NCI-H1436 (cell line): ENCODE measurements at regions not wholly inside any gene's neighbourhood (a gene's known extent, or its start where the extent isn't known, plus 50 kb on each side); places are given as distances from the start of the nearest gene placed in this dataset.

Source experiments
- DNase-seq: peaks from one replicate; lab custom pipeline; 2025; lab: John Stamatoyannopoulos, UW

DNA sequence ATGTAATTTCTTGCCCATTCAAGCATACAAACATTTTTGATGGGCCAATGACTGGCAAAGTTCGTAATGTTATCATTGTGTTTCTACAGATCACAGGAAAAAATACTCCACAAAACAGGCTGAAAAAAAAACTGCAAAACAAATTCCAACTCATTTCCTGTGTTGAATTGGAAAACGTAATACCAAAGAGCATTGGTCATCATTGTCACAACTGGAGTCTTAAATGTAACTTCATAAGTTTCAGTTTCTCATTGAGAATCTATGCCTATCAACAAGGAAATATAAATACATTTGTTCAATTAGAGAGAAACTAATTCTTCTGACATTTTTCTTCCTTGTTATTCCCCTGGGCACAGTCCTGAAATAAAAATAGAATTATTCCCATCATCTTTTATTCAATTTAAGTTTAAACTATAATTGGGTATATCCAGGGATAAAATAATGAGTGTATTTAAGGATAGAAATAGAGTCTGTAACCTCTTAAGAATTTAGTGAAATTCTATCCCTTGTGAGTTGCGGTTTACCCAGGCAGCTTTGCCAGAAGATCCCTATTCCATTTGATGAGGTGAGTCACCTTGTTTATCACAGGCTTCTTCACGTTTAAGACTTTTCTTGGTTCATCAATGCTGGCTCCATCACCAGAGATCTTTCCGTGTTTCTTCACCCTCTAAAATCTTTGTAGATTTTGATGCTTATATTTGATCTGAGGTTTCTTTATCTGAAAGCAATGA, 112.7 kb upstream of the ITGA1 start:
- DNase-seq = no peak

DNA sequence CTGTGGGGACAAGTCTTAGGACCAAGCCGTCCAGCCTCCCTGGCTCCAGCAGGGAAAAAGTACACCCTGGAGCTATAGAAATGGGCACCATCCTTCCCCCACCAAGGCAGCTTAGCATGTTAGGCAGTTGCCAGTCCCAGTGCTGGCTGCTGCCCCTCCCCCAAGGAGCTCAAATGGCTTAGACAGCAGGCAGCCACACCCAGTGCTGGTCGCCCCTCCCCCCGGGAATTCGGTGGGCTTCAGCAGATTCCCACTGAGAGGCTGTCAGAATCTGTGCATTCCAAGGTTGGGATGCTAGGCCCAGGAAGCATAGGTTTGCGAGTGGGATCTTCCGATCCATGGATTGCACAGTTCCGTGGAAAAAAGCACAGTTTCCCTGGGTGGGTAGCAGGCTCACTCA, 105.2 kb upstream of the ITGA1 start:
- DNase-seq = no peak

DNA sequence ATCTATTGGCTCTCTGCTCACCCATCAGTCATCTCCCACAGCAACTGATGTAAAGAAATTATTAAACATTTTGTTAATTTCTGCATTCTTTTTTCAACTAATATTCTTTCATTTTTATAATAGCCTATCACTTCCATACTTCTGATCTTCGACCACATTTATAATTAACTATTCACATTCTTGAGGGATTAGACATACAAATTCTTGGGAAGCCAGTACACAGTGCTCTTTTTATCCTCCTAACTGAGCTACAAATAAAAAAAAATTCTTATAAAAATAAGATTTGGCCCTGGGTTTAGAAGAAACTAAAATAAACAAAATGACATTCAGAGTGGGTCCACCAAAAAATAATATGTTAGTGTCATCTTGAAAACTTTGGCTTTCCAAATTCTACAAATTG, 103.7 kb upstream of the ITGA1 start:
- no peak for DNase-seq

DNA sequence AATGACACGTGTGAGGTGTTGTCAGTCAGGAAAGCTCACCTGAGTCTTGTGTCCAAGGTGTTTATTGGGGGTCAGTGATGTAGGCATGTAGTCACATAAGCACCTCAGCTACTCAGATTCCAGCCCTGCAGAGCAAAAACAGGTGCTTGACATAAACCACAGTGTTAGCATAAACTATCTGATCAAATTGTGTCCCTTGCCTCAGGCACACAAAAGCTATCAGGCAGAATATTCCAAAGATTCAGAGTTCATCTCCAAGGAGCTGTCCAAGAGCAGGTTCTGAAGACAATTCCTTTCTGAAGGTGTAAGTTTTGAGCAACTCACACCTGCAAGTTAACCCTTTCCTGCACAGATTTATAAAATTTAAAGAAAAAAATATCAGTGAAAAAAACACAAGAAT, 102.2 kb upstream of the ITGA1 start:
- no peak for DNase-seq

DNA sequence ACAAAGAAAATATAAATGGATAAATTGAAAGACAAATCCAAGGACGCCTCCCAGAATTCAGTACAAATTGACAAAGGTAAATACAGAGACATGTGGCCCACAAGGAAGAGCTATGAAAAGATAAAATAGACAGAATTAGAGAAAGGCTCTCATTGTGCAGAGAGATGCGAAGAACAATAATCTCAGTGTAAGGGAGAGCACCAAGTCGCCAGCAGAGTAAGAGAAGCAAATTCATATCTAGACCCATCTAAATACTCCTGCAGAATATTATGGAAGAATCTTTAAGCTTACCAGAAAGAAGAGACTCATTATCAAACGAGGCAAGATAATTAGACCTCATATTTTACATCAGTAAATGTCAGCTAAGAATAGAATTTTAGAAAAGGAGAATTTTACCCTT, 101.7 kb upstream of the ITGA1 start:
- no peak for DNase-seq

DNA sequence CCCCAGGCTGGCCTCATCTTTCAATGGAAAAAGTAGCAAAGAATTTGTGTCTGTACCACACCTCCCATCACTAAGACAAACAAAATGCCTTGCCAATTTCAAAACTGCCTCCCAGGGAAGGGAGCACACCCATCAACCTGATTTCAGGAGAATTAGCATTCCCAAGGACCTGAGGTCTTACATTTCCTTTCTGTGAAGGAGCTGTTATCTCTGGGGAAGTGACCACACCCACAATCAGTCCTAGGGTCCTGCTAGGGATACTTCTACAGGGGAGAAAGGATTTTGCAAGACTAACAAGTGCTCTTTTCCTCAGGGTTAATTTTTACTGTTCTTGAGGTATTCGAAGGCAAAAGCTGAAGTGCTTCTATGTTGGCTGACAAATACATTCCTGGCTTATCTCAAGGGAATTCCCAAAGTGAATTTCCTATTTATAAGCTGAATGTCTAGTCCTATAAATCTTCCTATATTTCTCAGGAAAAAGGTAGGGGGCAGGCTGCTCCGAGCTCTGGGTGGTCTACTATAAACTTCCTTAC, 97.4 kb upstream of the ITGA1 start:
- no peak for DNase-seq

DNA sequence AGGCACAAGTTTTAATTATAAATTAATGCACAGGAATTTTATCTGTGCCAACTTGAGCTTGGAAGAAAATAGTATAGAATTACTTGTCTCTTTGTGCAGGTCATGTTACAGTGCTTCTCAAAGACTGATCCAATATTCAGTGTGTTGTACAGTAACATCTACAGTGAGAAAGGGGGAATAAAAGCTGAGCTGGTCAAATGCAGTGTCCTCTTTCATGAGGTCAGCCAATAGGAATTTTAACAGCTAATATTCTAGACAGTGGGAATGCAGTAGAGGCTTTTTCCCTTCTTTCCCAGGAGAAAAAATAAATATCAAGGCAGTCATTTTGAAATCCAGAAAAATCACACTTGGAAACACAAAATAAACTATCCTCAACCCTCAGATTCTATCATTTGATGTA, 95.7 kb upstream of the ITGA1 start:
- no peak for DNase-seq

DNA sequence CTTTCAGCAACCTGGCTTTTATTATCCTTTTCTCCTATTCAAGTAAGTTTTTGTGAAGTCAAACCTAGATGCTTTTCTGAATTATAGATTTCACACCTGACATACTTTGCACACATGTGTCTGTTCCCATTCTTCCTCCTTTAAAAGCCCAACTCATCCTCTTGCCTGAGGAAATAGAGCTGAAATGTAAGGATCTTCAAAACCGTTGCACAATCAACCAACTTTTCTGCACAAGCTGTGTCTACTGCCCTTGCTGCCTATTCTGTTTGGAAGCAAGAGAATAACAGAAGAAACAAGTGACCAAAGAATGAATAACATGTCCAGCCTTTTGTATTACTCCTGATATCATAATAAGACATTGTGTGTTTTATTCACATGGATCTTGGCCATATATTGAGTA, 95.1 kb upstream of the ITGA1 start:
- DNase-seq = no peak

DNA sequence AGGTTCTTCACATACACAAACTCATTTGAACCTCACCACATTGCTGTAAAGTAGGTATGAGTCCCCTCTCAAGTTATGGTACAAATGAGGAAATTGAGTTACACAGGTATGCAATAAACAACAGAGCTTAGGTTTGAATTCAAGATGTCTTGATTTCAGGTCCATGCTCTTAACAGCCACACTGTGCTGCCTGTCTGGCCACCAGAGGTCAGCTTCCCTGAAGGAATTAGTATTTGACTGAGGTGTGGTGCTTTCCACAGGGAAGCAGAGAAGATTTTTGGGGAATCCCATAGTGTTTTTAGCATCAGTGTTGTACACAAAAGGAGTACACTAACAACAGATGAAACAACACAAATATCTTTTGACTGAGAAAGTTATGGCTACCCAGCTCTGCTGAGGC, 94.4 kb upstream of the ITGA1 start:
- DNase-seq = no peak

DNA sequence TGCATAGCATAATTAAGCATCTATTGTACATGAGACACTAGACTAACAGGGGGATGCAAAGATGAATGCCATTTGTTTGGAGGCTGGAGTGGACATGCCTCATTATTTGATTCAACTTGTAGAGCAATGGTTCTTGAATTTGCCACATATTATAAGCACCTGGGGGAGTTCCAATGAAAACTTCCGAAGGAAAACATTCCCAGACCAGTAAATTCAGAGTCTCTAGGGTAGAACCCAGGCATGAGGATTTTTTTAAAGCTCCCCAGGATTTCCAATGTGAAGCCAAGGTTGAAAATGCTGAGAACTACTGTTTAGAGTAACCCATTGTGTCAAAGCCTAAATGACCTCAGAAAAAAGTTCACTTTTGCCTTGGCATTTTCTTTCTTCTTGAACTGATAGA, 93.9 kb upstream of the ITGA1 start:
- DNase-seq = no peak

DNA sequence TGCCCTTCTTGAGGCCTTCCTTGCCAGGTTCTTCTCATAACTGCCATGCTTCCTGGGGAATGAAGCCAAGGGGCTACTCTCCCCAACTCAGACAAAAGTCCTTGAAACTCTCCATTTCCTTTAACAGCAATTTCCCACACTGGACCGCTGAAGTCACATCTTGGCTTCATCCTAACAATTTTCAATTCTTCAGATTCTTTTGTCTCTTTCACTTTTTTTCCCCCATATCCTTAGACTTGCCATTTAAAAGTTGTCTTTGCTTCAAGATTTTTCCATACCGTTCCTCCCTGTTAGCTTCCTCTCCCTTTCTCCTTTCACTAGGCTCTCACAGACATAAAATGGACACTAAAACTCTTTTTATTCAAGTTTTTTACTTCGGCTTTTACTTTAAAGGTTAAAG, 93.1 kb upstream of the ITGA1 start:
- DNase-seq = no peak

DNA sequence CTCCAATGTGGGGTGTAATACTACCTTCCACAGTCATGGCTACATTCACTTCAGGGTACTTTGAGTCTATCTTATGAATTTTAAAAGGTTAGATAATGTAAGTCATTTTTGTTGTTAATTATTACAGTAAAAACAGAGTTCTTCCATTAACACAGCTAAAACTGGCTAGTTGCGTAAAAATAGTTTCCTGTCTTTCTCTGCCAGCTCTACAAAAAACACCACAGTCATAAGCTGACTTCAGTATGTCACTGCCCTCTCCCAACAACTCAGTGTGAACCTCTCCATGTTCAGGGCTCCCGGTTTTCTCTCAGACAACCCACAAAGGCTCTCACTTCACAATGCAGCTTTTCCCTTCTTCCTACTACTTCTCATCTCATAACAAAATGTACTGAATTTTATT, 84.8 kb upstream of the ITGA1 start:
- no peak for DNase-seq

DNA sequence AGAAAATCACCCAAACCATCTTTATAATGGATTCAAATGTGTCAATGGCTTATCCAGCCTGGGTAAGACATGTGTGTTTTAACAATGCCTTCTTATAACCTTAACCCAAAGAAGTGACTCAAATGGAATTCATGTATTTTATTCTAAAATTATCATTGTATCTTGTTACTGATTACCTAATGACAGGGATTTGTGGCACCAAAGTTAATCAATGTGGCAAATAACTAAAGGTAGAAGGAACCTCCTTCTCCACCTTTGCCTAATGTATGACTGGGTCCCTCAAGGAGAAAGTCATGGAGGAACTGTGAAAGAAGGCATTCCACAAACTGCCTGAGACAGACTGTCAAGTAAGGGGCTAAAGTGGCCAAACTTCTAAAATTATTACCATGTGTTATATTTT, 84.4 kb upstream of the ITGA1 start:
- no peak for DNase-seq

DNA sequence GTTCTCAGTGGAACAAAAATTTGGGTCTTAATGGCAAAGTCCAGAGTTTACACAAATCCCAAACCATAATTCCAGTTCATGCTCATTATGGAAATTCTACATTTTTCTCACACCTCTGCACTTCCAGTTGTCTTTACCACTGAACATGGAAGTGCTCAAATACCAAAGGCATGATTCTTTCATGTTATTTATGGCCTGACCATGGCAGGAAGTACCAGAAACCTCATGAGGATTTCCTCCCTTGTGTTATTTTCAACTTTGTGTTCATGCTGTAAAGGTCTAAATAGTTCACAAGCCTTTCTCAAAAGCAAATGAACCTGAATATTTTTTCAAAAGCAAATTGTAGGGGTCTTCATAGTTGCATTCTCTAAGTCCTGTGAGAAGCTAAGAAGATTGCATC, 82.0 kb upstream of the ITGA1 start:
- no peak for DNase-seq

DNA sequence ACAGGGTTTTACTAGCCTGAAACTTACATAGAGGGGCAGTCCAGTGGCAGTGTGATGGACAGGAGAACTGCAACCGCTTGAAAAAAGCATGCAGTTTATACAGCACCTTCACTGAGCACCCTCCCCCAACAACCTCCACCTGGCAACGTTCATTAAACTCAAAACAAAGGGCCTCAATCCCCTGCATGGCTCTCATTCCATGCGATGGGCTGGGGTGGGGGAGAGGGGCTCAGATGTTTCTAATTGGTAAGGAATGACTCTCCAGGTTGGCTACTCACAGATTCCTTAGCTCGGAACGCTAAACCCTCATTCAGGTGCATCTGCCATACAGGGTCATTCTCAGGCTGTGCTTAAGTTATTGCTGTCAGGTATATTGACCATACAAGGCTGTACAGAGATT, 80.9 kb upstream of the ITGA1 start:
- no peak for DNase-seq

DNA sequence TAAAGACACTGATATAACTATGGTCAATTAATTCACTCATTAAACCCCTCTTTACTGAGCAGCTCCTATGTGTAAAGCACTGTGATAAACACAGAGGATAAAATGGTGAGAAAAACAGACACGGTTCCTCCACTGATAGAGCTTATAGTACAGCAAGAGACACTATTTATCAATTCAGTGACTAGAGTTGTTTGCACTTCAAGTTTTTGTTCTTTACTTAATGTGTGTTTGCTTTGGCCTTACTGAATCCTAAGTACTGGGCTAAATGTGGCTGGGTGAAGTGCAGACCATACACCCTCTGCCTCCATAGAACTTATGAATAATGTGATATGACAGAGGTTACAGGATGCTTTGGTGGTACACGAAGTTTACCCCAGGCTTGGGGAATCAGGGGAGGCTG, 80.1 kb upstream of the ITGA1 start:
- no peak for DNase-seq

DNA sequence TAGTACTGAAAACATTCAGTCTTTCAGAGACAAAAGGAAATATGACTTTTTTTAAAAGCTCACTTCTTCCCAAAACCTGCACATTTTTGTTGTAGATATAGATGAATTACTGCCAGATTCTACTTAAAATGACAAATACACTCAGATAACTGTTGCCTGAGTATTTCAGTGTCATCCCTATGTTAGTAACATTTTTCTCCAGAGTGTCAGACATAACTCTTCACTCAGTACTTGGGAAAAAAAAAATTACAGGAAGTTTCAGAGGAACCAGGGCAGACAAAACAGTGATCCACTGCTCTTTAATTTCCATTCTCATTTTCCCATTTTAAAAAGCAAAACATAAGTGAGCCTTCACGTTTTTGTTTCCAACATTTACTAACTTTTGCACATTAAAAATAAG, 79.3 kb upstream of the ITGA1 start:
- DNase-seq = no peak

DNA sequence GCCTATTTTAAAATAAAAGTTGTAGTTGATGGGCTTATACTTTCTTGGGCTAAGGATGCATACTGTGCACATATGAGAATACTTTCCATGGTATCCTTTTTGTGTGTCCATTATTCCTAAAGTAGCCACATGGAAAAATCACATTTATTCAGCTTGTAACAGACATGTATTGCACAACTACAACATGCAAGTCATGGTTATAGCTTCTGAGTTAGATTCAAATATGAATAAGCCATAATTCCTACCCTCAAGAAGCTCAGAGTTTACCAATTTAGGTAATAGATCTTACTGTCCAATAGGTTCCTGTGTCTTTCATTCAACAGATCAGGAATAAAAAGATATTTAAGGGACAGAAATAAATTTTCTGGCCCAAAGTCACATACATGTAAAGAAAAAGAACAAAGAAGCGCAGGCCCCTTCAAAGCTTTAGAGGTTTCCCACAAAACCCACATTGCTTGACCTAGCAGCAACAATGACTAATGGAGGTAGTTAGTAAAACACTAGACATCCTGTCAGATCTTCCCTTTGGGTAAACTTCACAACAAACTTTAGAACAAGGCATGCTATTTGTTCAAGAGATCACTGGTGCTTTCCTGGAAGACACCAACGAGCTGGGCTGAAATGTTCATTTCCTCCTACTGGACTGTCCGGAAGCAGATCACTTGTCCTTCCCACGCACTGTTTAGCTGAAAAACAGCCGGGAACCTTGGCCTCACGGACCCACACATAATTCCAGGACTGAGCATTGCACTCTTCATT, 78.4 kb upstream of the ITGA1 start:
- no peak for DNase-seq

DNA sequence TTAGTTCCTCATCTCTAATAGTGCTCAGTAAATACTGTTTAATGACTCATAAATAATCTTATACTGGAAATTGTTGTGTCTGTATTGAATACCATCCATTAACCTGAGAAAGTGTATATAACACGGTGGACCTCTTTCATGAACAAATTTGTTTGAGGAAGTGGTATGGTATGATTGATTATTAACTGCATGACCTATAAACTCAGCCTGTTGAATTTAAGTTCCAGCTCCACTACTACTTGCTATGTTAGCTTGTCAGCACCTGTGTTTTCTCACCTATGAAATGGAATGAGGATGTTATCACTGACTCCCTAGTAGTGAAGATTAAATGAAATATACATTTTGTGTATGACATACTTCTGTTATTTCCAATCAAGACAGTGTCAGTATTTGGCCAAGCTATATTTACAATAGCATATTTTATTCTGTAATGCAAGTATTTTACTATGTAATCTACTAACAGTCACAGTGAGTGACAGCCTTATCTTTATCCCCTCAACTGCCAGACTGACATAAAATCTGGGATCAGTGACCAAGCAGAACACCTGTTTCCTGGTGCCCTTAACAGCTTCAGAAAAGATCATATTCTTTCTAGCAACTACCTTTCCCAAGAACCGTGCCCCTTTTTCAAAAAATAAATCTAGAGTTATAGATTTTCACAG, 77.3 kb upstream of the ITGA1 start:
- DNase-seq = no peak

DNA sequence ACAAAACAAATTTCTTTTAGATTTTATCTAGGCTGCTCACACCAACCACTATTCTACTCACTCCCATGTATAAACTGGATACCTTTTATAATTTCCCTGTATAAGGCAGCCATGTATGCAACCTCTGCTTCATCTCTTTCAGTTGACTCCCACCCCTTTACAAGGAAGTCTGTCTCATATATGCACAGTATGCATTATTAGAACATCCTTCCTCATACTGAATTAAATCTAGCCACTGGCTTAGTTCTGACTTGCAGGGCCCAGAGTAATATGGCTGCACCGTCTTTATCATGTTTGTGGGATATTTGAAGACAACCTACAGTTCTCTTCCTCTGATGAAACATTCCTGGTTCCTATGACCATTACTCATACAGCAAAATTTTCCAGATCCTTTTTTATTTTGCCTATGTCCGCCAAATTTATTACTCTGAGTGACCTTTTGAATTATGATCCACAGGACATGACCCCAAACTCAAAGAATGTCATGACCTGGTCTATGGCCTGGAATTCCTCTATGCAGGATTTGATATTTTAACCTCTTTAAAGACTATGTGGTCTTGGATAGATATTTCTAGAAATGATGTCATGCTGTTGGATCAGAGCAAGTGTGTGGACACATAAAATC, 76.6 kb upstream of the ITGA1 start:
- DNase-seq = no peak

DNA sequence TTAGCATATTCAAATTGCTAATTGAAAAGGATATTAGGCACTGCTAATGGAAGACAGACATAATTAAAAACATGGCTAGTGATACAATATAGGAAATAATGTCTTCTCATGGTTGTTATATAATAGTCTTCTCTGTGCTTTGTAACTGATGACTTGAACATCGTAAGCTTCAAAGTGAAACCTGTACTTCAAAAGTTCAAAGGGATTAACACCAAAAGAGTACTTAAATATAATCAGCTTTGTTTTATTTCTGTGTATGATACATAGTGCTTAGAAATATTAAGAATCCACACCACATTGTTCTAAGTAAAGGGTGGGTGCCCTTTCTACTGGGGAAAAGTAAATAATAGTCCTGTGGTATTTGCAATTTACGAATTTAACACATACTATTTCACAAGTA, 75.4 kb upstream of the ITGA1 start:
- no peak for DNase-seq

DNA sequence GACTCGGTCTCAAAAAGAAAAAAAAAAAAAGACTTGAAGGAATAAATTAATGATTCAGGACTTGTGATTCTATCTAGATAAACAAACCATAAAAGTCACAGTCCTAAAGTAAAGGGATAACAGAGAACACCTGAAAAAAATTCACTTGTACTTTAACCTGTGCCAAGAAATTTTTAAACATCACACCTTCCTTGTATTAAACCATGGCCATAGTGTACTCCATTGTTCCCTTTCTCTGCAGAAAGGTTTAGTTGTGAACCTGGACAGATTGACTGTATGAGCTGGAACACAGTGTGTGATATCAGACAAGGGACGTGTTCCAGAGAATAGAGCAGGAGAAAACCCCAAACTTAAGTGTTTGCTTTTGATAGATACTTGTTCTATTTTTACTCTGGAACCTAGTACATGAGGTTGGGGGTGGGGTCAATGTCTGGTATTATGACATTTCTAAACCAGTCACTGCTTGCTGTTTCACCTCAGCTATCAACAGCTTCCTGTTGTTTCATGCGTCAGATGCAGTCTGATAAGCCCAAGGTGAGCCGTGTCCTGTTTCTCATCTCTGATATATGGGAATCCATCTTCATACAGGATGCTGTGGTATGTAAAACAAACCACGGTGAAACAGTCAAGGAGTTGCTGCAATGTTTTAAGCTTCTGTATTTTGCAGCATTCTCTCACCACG, 62.5 kb upstream of the ITGA1 start:
- peak; percentile 9 for DNase-seq
